COR-L47 (cell line): ENCODE measurements at regions not wholly inside any gene's neighbourhood (a gene's known extent, or its start where the extent isn't known, plus 50 kb on each side); places are given as distances from the start of the nearest gene placed in this dataset.

Experiments used
- DNase-seq: peaks from one replicate; lab custom pipeline; 2025; lab: John Stamatoyannopoulos, UW

DNA sequence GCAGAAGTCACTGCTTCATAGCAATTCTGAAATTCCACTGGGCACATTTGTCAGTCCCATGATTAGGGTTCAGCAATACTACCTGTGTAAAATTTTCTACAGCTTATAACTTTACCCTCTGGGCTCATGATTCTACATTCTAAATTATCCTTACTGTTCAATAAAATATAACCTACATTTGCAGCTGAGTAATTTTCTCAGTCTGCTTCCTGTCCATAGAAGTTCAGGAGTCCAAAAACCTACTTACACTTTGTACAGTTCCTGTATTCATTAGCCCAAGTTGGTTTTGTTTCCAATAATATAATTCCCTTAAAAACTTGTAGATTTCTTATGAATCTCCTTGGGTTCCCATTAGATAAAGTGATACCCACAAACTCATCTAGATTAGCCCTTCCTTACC lies 295.3 kb downstream of the SP3 start:
- no peak for DNase-seq

DNA sequence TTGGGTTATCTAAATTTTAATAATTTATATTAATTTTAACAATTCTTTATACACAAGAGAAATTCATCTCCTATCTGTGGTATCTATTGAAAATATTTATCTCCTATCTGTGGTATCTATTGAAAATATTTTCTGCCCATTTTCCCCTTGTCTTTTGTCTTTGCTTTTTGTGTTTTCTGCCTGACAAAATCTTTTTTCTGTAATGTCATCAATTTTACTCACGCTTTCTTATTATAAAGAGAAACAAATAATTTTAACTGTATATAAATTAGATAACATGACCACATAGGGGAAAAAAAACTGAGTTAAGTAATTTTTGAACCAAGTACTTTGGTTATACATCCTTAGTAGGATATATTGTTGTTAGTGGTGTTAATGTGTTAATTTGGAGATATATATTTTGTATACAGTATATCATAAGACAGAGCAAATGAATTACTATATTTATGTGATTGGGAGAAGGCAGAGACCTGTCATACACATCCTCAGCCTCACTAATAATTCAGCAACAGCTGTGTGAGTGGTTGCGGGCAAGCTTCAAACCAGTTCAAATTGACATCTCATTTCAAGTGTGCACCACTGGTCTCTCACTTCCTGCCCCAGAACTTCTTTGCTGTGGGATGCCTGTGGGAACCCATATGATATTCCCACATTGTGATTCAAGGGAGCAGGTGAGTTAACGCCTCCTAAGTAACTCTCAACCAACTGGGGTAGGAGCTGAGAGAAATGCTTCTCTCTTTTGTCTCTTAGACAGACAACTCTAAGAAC lies 292.4 kb downstream of the SP3 start:
- DNase-seq: no peak

- no peak for DNase-seq
These were observed 291.5 kb downstream of the SP3 start for GRCh38 chr2:173673640-173674039.

DNA sequence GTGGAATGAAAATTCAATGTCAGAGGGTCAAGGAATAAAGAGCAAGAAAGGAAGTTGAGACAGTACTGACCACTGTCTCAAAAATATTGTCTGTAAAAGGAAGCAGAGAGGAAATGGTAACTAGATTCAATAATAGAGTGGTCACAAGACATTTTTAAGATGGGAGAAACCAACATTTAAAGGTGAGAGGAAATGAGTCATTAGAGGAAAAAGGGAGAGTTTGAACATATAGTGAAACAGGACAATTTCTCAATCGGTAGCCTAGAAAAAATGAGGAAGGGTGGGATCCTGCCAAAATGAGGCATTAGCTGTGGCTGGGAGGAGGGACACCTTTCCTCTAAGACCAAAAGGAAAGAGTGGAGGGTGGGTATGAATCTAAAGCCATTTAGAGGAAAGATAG lies 288.5 kb downstream of the SP3 start:
- DNase-seq: no peak

- no peak for DNase-seq
These were observed 287.0 kb downstream of the SP3 start for GRCh38 chr2:173678186-173678585.

GRCh38 chr2:173680574-173680973 lies 284.6 kb downstream of the SP3 start:
- DNase-seq: no peak

DNA sequence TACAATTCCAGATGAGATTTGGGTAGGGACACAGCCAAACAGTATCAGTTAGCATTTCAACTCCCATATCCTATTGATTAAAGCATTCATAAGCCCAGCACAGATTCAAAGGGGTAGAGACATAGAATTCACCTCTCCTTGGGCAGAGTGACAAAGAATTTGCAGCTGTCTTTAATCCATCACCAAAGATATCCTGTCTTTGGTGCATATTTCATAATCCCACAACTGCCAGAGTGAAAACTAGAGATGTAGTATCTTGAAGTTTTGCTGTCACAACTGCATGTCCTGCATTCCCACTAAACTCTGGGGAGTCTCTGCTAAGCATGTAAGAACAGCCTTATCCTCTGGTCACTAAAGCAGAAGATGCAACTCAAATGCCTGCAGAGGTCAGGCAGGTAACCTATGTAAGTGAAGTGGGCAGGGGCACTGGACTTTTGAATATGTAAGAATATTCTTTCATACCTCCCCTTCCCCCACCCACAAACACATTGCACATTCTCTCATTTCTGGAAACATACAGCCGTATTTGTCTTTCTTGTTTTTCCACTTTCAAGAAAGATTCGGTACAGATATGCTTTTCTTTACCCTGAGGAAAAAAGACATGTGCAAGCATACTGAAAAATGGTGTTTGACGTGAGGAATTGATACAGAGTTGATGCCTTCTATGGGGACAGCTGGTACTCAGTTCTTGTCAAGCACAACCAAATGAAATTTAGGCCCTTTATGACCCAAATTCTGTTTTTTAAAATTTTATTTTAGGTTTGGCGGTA lies 283.1 kb downstream of the SP3 start:
- DNase-seq: no peak

DNA sequence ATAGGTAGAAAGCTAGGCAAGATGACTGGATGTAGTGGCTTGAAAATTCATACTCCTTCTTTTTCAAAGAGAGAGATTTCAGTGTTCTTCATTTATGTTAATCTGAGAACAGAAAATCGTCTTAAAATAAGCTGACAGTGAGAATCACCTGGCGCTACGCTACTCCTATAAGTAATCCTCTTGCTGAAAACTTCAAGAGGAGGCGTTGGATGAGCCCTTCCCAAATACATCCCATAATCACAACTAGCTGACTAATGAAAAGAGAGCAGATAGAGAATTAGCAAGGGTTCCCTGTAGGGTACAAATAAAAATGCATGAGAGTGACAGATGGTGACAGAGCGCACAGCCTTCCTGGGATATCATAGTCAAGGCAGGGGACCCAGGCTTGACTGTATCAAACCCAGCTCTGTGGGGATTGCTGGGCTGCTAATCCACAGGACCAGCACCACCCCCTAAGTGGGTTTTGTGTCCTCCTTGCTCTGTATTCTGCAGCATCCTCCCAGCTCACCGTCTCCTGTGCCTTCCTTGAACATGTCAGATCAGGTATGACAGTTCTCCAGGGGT lies 280.2 kb downstream of the SP3 start:
- no peak for DNase-seq

- DNase-seq: no peak
These were observed 274.8 kb downstream of the SP3 start for GRCh38 chr2:173690349-173690748.

GRCh38 chr2:173692068-173692467 lies 273.1 kb downstream of the SP3 start:
- DNase-seq: no peak

- no peak for DNase-seq
These were observed 272.1 kb downstream of the SP3 start for GRCh38 chr2:173693044-173693589.

- no peak for DNase-seq
These were observed 268.9 kb downstream of the SP3 start for GRCh38 chr2:173696274-173696673.

- no peak for DNase-seq
These were observed 267.2 kb downstream of the SP3 start for GRCh38 chr2:173697929-173698328.

DNA sequence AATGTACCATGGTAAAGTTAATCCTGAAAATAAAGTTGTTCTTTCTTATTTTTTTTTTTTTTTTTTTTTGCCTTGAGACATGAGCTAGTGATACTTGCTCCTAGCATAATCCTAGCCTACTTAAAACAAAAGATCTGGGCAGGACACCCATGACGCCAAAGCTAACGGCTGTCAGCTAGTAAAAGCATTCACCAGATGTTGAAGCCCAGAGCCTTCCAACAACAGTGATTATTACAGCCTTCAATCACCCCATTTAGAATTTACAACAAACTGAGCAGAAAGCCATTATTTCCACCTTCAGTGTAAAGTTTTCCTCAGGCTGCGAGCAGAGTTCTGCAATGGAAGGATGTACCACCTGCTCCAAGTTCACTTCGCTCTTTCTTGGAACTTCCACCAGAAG lies 259.5 kb downstream of the SP3 start:
- no peak for DNase-seq

DNA sequence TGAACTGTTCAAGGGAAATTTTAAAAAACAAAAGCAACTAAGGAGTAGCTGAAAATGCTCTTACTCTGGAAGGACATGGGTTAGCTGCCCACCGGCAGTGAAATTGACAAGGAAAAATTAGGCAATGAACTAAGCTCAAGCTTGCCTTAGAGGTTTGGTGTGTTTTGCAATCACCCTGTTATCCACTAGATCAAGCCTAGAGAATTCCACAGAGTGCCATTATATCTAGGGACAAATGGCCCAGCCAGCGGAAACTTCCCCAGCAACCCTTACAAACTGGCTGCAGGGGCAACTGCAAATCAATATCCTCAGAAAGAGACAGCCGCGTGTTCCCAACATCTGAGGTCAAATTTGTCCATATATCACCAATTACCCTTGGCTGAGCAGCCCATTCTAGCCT lies 258.2 kb downstream of the SP3 start:
- DNase-seq: no peak

- no peak for DNase-seq
These were observed 256.4 kb downstream of the SP3 start for GRCh38 chr2:173708806-173709205.

GRCh38 chr2:173711816-173712215 lies 253.4 kb downstream of the SP3 start:
- no peak for DNase-seq

- no peak for DNase-seq
These were observed 251.1 kb downstream of the SP3 start for GRCh38 chr2:173713904-173714555.

GRCh38 chr2:173715441-173715840 lies 249.7 kb downstream of the SP3 start:
- no peak for DNase-seq

GRCh38 chr2:173716458-173717052 lies 248.6 kb downstream of the SP3 start:
- DNase-seq: no peak

GRCh38 chr2:173719471-173719870 lies 245.7 kb downstream of the SP3 start:
- DNase-seq: no peak

GRCh38 chr2:173720306-173720705 lies 244.9 kb downstream of the SP3 start:
- no peak for DNase-seq
